ENCODE measurements at regions not wholly inside any gene's neighbourhood (a gene's known extent, or its start where the extent isn't known, plus 50 kb on each side); places are given as distances from the start of the nearest gene placed in this dataset.
A peak's percentile ranks its signal among the peaks of the same experiment; 100 is the strongest.

GRCh38 chr4:138670681-138671080 lies 344.9 kb upstream of the NOCT start:
- no TSS peak for BruUV-seq (replicated peaks)
- no peak overlapping the region for H3K27ac Mint-ChIP-seq (ENCODE audit: low read depth, unreplicated experiment)
- DNase-seq (ENCODE audit: unreplicated experiment) = no peak
- no peaks in the 10 kb centered on the region for H3K36me3 Mint-ChIP-seq (ENCODE audit: insufficient read depth, unreplicated experiment)
- CTCF ChIA-PET = interaction anchor here (3.7 kb wide), 1 partner anchor 11 kb away, joined by 19 read pairs; no protein-coding TSS in a partner anchor
- no peak for TF ChIP-seq CTCF (IDR thresholded peaks at IDR 0.05; ENCODE audit: unreplicated experiment)
- no peaks in the 10 kb centered on the region for H3K9me3 Mint-ChIP-seq (ENCODE audit: unreplicated experiment)
- no peaks in the 10 kb centered on the region for H3K4me1 Mint-ChIP-seq (ENCODE audit: insufficient read depth, unreplicated experiment)
- no peak overlapping the region for H3K4me3 Mint-ChIP-seq (ENCODE audit: unreplicated experiment)
- H3K27me3 Mint-ChIP-seq (ENCODE audit: insufficient read depth, unreplicated experiment) = no peaks in the 10 kb centered on the region
- POLR2A ChIA-PET = no interaction called here
- intact Hi-C loops (cut with micrococcal nuclease) = no loop called here

- peak; percentile 11 for DNase-seq (ENCODE audit: unreplicated experiment)
- no peak overlapping the region for H3K27ac Mint-ChIP-seq (ENCODE audit: low read depth, unreplicated experiment)
- no peak overlapping the region for H3K4me3 Mint-ChIP-seq (ENCODE audit: unreplicated experiment)
- H3K36me3 Mint-ChIP-seq (ENCODE audit: insufficient read depth, unreplicated experiment) = no peaks in the 10 kb centered on the region
- TF ChIP-seq CTCF (IDR thresholded peaks at IDR 0.05; ENCODE audit: unreplicated experiment) = no peak
- ChIA-PET CTCF (interaction anchor here (2.6 kb wide), 1 partner anchor 12 kb away, joined by 11 read pairs; no protein-coding TSS in a partner anchor), POLR2A (no interaction called here)
- H3K27me3 Mint-ChIP-seq (ENCODE audit: insufficient read depth, unreplicated experiment) = no peaks in the 10 kb centered on the region
- H3K4me1 Mint-ChIP-seq (ENCODE audit: insufficient read depth, unreplicated experiment) = no peaks in the 10 kb centered on the region
- no peaks in the 10 kb centered on the region for H3K9me3 Mint-ChIP-seq (ENCODE audit: unreplicated experiment)
- intact Hi-C loops (cut with micrococcal nuclease) = no loop called here
- no TSS peak for BruUV-seq (replicated peaks)
These were observed 345.9 kb upstream of the NOCT start for GRCh38 chr4:138669479-138670315.

- H3K9me3 Mint-ChIP-seq (ENCODE audit: unreplicated experiment) = no peaks in the 10 kb centered on the region
- no peak for TF ChIP-seq CTCF (IDR thresholded peaks at IDR 0.05; ENCODE audit: unreplicated experiment)
- H3K27me3 Mint-ChIP-seq (ENCODE audit: insufficient read depth, unreplicated experiment) = no peaks in the 10 kb centered on the region
- DNase-seq (ENCODE audit: unreplicated experiment) = no peak
- no peak overlapping the region for H3K27ac Mint-ChIP-seq (ENCODE audit: low read depth, unreplicated experiment)
- ChIA-PET POLR2A (interaction anchor here (0.7 to 0.8 kb wide), 2 partner anchors 164 to 453 kb away, joined by 3 read pairs; no protein-coding TSS in a partner anchor), CTCF (interaction anchor here (0.6 to 2.6 kb wide), 4 partner anchors 11 to 477 kb away, joined by 3 to 11 read pairs (median 3); no protein-coding TSS in a partner anchor)
- intact Hi-C loops (cut with micrococcal nuclease) = no loop called here
- no peak overlapping the region for H3K4me3 Mint-ChIP-seq (ENCODE audit: unreplicated experiment)
- H3K36me3 Mint-ChIP-seq (ENCODE audit: insufficient read depth, unreplicated experiment) = no peaks in the 10 kb centered on the region
- BruUV-seq (replicated peaks) = no TSS peak
- no peaks in the 10 kb centered on the region for H3K4me1 Mint-ChIP-seq (ENCODE audit: insufficient read depth, unreplicated experiment)
These were observed 347.3 kb upstream of the NOCT start for GRCh38 chr4:138668309-138668708.

GRCh38 chr4:138666366-138666765 lies 349.2 kb upstream of the NOCT start:
- Mint-ChIP-seq H3K27ac (ENCODE audit: low read depth, unreplicated experiment) (no peak overlapping the region), H3K4me3 (ENCODE audit: unreplicated experiment) (no peak overlapping the region), H3K36me3 (ENCODE audit: insufficient read depth, unreplicated experiment) (no peaks in the 10 kb centered on the region), H3K27me3 (ENCODE audit: insufficient read depth, unreplicated experiment) (no peaks in the 10 kb centered on the region), H3K4me1 (ENCODE audit: insufficient read depth, unreplicated experiment) (no peaks in the 10 kb centered on the region), H3K9me3 (ENCODE audit: unreplicated experiment) (no peaks in the 10 kb centered on the region)
- CTCF ChIA-PET = interaction anchor here (0.7 kb wide), 1 partner anchor 14 kb away, joined by 3 read pairs; no protein-coding TSS in a partner anchor
- no TSS peak for BruUV-seq (replicated peaks)
- intact Hi-C loops (cut with micrococcal nuclease) = no loop called here
- no peak for TF ChIP-seq CTCF (IDR thresholded peaks at IDR 0.05; ENCODE audit: unreplicated experiment)
- POLR2A ChIA-PET = no interaction called here
- DNase-seq (ENCODE audit: unreplicated experiment) = no peak

All from MCF 10A (cell line).